ENCODE measurements at regions not wholly inside any gene's neighbourhood (a gene's known extent, or its start where the extent isn't known, plus 50 kb on each side); places are given as distances from the start of the nearest gene placed in this dataset.

DNA sequence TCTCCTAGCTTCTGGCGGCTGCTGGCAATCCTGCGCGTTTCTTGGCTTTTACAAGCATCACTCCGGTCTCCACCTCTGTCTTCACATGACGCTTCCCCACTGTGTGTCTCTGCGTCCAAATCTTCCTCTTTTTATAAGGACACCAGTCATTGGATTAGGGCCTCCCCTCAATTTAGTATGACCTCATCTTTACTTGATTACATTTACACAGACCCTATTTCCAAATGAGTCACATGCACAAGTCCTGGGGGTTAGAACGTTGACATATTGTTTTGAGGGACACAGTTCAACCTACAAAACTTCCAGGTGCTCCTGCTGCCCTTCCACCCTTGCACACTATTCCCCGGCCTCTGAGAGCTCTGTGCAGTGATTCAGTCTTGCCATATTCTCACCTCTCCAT lies 215.3 kb downstream of the OPA1 start:
- Histone ChIP-seq H2AFZ (ENCODE audit: low read depth, low read length) (no peak overlapping the region), H3K36me3 (ENCODE audit: insufficient read depth, low read length) (no peaks in the 10 kb centered on the region), H3K9me3 (ENCODE audit: low read length) (no peaks in the 10 kb centered on the region), H3K9me2 (ENCODE audit: insufficient read depth, low read length) (no peaks in the 10 kb centered on the region), H3K4me2 (ENCODE audit: low read length) (no peak overlapping the region), H3K79me2 (replicated peaks; ENCODE audit: insufficient read depth, low read length) (no peaks in the 10 kb centered on the region), H3F3A (ENCODE audit: insufficient read depth, low read length, poor library complexity, severe bottlenecking) (no peaks in the 10 kb centered on the region), H4K20me1 (ENCODE audit: insufficient read depth) (no peaks in the 10 kb centered on the region), H3K27me3 (ENCODE audit: insufficient read depth, low read depth, low read length) (no peaks in the 10 kb centered on the region), H3K9ac (ENCODE audit: low read length) (no peak overlapping the region), H3K27ac (ENCODE audit: low read length) (no peak overlapping the region), H3K4me3 (ENCODE audit: low read length) (no peak overlapping the region)
- TF ChIP-seq POLR2AphosphoS5 (IDR thresholded peaks at IDR 0.05) (no peak), TAF1 (IDR thresholded peaks at IDR 0.05; ENCODE audit: low read depth) (no peak), MXI1 (conservative IDR thresholded peaks at IDR 0.05; ENCODE audit: poor library complexity, severe bottlenecking) (no peak), RAD21 (conservative IDR thresholded peaks at IDR 0.05) (no peak)

GRCh38 chr3:193809106-193809505 lies 216.1 kb downstream of the OPA1 start:
- H3F3A ChIP-seq (ENCODE audit: insufficient read depth, low read length, poor library complexity, severe bottlenecking): no peaks in the 10 kb centered on the region
- H3K9me2 ChIP-seq (ENCODE audit: insufficient read depth, low read length): no peaks in the 10 kb centered on the region
- H4K20me1 ChIP-seq (ENCODE audit: insufficient read depth): no peaks in the 10 kb centered on the region
- H2AFZ ChIP-seq (ENCODE audit: low read depth, low read length): no peak overlapping the region
- H3K27me3 ChIP-seq (ENCODE audit: insufficient read depth, low read depth, low read length): no peaks in the 10 kb centered on the region
- H3K4me3 ChIP-seq (ENCODE audit: low read length): no peak overlapping the region
- no peak overlapping the region for H3K4me2 ChIP-seq (ENCODE audit: low read length)
- no peak overlapping the region for H3K27ac ChIP-seq (ENCODE audit: low read length)
- no peaks in the 10 kb centered on the region for H3K79me2 ChIP-seq (replicated peaks; ENCODE audit: insufficient read depth, low read length)
- H3K36me3 ChIP-seq (ENCODE audit: insufficient read depth, low read length): no peaks in the 10 kb centered on the region
- no peaks in the 10 kb centered on the region for H3K9me3 ChIP-seq (ENCODE audit: low read length)
- no peak overlapping the region for H3K9ac ChIP-seq (ENCODE audit: low read length)
- TF ChIP-seq SMC3 (conservative IDR thresholded peaks at IDR 0.05; ENCODE audit: poor library complexity) (no peak), EZH2 (IDR thresholded peaks at IDR 0.05; ENCODE audit: borderline replicate concordance, insufficient read depth, low read length, poor library complexity, severe bottlenecking) (no peak), TAF1 (IDR thresholded peaks at IDR 0.05; ENCODE audit: low read depth) (no peak), POLR2AphosphoS5 (IDR thresholded peaks at IDR 0.05) (no peak), MXI1 (conservative IDR thresholded peaks at IDR 0.05; ENCODE audit: poor library complexity, severe bottlenecking) (no peak), RAD21 (conservative IDR thresholded peaks at IDR 0.05) (no peak), EP300 (conservative IDR thresholded peaks at IDR 0.05; ENCODE audit: poor library complexity, severe bottlenecking) (no peak)
- TF ChIP-seq, protein P1, sequence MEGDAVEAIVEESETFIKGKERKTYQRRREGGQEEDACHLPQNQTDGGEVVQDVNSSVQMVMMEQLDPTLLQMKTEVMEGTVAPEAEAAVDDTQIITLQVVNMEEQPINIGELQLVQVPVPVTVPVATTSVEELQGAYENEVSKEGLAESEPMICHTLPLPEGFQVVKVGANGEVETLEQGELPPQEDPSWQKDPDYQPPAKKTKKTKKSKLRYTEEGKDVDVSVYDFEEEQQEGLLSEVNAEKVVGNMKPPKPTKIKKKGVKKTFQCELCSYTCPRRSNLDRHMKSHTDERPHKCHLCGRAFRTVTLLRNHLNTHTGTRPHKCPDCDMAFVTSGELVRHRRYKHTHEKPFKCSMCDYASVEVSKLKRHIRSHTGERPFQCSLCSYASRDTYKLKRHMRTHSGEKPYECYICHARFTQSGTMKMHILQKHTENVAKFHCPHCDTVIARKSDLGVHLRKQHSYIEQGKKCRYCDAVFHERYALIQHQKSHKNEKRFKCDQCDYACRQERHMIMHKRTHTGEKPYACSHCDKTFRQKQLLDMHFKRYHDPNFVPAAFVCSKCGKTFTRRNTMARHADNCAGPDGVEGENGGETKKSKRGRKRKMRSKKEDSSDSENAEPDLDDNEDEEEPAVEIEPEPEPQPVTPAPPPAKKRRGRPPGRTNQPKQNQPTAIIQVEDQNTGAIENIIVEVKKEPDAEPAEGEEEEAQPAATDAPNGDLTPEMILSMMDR (IDR thresholded peaks at IDR 0.05; ENCODE audit: poor library complexity, severe bottlenecking): no peak
- TF ChIP-seq, protein P2, sequence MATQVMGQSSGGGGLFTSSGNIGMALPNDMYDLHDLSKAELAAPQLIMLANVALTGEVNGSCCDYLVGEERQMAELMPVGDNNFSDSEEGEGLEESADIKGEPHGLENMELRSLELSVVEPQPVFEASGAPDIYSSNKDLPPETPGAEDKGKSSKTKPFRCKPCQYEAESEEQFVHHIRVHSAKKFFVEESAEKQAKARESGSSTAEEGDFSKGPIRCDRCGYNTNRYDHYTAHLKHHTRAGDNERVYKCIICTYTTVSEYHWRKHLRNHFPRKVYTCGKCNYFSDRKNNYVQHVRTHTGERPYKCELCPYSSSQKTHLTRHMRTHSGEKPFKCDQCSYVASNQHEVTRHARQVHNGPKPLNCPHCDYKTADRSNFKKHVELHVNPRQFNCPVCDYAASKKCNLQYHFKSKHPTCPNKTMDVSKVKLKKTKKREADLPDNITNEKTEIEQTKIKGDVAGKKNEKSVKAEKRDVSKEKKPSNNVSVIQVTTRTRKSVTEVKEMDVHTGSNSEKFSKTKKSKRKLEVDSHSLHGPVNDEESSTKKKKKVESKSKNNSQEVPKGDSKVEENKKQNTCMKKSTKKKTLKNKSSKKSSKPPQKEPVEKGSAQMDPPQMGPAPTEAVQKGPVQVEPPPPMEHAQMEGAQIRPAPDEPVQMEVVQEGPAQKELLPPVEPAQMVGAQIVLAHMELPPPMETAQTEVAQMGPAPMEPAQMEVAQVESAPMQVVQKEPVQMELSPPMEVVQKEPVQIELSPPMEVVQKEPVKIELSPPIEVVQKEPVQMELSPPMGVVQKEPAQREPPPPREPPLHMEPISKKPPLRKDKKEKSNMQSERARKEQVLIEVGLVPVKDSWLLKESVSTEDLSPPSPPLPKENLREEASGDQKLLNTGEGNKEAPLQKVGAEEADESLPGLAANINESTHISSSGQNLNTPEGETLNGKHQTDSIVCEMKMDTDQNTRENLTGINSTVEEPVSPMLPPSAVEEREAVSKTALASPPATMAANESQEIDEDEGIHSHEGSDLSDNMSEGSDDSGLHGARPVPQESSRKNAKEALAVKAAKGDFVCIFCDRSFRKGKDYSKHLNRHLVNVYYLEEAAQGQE (IDR thresholded peaks at IDR 0.05; ENCODE audit: borderline replicate concordance): no peak

All from neural cell (in vitro differentiated cells).